Femur (tissue), 1 donor: ENCODE measurements at regions not wholly inside any gene's neighbourhood (a gene's known extent, or its start where the extent isn't known, plus 50 kb on each side); places are given as distances from the start of the nearest gene placed in this dataset.
A peak's percentile ranks its signal among the peaks of the same experiment; 100 is the strongest.
"Not testable (repeated sequence)": the region's sequence is repeated elsewhere in the genome, so short reads cannot be mapped to it uniquely, and the experiment has no call there.

Source experiments
- DNase-seq: peaks from one replicate; pipeline ENCODE4 v3.0.0-alpha.2; 2017

DNA sequence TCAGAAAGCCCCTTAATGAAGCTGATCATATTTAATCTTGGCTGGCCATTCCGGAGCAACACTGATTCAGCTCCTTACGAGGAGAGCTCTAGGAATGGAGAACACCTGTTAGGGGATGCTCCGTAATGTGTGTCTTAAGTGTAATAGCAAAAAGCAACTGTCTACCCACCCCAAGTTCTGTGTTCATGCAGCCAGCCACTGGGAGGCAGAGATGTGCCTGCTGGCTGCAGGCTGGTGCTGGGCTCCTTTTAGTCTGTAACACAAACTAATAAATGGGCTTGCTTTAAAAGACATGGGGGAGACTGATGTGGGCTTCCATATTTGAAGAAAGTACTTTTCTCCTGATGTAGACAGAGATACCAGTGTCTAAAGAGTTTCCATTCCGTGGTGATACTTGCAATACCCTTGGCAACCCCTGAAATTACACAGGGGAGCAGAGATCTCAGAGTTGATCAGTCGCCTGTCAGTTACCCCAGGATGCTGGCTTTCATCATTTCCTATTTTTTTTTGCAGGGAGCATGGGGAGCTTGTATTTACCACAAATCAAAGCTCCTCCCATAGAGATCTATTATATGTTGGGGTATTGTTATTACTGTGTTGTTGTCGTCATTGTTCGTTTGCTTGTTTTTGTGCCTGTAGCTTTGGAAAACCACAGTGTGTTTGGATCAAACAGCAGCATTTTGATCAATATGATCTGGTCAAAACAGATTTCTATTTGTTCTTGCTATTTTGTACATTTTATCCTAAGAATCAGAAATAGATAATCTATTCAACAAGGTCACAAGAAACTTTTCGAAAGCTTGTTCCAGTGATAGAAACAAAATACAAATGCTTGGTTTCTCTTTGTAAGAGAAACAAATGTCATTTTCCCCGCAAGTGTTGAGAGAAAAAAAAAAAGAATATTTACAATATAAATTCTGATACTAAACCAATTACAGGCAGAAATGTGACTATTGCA lies 65.8 kb downstream of the MTX3 start:
- DNase-seq: no peak

DNA sequence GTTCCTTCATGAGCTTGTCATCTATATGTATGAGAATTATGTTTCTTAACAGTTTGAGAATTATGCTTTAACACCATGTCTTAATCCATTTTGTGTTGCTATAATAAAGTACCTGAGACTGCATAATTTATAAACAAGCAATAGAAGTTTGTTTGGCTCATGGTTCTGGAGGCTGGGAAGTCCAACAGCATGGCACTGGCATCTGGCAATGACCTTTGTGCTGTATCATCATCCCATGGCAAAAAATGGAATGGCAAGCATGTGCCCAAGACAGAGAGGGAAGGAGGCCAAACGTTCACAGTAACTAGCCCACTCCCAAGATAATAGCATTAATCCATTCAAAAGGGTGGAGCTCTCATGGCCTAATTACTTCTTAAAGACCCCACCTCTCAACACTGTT lies 67.6 kb downstream of the MTX3 start:
- no peak for DNase-seq

DNA sequence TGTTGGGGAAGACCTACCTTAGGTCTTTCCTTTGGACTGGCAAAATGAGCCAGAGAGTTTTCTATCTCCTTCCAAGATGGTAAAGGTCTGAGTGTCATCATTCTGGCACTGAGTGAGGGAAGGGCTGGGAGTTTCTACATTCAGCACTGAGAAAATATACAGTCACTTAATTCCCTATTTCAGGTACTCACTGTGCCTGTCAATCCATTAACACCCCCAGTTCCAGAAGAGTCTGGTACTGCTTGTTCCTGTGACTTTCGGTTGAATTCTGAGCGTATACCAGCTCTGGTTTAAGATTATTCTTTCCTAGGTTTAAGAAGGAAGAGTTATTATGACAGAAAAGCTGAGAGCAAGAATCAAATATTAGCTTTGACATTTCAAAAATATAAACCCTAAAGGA lies 68.4 kb downstream of the MTX3 start:
- no peak for DNase-seq

DNA sequence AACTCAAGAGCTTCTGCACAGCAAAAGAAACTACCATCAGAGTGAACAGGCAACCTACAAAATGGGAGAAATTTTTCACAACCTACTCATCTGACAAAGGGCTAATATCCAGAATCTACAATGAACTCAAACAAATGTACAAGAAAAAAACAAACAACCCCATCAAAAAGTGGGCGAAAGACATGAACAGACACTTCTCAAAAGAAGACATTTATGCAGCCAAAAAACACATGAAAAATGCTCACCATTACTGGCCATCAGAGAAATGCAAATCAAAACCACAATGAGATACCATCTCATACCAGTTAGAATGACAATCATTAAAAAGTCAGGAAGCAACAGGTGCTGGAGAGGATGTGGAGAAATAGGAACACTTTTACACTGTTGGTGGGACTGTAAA lies 83.6 kb downstream of the MTX3 start:
- DNase-seq: not testable (repeated sequence)

DNA sequence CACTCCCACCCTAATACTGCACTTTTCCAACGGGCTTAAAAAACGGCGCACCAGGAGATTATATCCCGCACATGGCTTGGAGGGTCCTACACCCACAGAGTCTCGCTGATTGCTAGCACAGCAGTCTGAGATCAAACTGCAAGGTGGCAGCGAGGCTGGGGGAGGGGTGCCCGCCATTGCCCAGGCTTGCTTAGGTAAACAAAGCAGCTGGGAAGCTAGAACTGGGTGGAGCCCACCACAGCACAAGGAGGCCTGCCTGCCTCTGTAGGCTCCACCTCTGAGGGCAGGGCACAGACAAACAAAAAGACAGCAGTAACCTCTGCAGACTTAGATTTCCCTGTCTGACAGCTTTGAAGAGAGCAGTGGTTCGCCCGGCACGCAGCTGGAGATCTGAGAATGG lies 88.5 kb downstream of the MTX3 start:
- not testable (repeated sequence) for DNase-seq

DNA sequence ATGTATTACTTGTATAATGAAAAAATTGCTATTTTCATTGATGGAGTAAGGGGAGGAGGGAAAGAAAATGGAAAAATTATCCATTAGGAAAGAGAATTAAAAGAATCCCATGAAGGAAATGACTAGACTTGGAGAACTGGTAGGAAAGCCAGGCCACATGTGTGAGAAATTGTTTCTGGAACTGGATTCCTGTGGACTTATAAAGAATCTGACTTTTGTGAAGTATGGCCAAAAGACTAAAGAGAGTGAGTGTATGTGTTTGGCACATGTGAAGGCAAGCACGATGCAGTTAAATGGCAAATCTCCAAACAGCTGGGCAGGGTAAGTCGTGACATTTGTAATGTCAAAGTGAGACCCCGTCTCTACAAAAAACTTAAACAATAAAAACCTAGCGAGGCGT lies 89.4 kb downstream of the MTX3 start:
- no peak for DNase-seq

DNA sequence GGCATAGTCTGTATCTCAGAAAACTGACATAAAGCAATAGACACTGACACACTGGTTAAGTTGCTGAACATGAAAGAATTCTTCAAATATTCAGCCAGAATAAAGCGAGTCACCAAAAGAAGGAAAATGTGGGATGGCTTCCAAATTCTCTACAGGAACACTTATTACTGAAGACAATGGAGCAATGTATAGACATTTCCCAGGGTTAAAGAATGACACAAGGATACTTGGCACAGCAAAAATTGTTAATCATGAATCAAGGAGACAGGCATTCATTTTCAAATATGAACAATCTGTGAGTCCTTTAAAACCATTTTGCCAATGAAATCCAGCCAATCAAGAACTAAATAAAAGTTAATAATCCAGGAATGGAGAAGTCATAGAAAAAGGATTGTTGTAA lies 92.5 kb downstream of the MTX3 start:
- no peak for DNase-seq

DNA sequence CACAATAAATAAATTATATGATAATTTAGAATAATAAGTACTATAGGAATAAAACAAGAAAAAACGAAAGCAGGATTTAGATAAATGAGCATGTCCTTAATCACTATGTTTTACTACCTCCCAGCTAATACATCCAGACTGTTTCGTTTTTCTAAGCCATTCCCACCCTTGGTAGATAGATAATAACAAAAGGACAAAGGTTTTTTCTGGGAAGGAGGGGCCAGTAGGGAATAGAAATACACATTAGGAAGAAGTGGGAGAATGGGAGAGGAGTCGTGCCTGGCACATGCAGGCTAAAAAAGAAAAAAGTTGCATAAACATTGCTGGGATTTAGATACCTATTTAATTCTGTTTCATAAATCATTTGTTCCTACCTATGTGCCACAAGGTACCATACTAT lies 97.1 kb downstream of the MTX3 start:
- DNase-seq: no peak

GRCh38 chr5:79893485-79893884 lies 97.6 kb downstream of the MTX3 start:
- DNase-seq: no peak

- DNase-seq: no peak
Measured at GRCh38 chr5:79890930-79891249, 100.2 kb downstream of the MTX3 start.

GRCh38 chr5:79890119-79890929 lies 100.7 kb downstream of the MTX3 start:
- DNase-seq: no peak

- no peak for DNase-seq
Measured at GRCh38 chr5:79888643-79889042, 102.4 kb downstream of the MTX3 start.

DNA sequence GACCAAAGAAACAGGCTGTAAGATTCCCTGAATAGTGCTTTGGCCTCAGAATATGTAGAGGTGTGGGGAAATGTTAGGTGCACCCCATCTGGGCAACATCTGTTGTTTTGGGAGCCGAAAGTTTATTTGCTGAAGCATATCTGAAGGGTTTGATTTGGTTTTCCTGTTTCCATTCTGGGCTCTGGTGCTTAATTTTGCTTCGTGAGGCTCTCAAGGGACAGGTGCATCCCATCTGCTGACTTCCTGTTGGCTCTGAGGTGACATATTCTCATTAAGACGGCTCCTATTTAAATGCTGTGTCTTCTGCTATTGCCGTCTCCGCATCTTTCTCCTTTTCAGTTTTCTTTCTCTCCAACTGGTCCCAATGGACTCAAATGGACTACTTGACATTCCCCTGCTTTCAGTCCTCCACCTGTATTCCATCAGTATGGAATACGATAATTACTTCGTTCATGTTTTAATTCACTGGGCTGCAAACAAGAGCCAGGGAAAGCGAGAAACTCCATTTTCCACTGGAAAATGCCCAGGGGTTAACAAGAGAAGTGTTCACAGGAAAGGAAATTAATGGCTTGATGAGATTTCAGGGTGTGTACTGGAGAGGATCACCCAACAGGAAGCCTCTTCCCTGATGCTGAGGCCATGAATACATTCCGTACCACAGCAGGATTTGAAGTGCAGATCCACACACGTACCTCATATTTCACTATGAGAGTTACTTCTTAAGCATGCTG lies 104.0 kb downstream of the MTX3 start:
- DNase-seq: no peak

GRCh38 chr5:79886456-79886855 lies 104.6 kb downstream of the MTX3 start:
- DNase-seq: no peak

DNA sequence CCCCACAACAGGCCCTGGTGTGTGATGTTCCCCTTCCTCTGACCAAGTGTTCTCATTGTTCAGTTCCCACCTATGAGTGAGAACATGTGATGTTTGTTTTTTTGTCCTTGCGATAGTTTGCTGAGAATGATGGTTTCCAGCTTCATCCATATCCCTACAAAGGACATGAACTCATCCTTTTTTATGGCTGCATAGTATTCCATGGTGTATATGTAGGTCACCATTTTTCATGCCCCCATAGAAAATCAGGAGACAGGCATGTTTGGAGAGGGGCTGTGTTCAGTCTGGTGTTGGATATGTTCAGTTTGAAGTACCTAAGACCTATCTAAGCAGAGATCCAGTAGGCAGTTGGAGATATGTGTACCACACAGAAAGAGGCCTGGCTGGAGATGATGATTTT lies 111.2 kb downstream of the MTX3 start:
- not testable (repeated sequence) for DNase-seq

DNA sequence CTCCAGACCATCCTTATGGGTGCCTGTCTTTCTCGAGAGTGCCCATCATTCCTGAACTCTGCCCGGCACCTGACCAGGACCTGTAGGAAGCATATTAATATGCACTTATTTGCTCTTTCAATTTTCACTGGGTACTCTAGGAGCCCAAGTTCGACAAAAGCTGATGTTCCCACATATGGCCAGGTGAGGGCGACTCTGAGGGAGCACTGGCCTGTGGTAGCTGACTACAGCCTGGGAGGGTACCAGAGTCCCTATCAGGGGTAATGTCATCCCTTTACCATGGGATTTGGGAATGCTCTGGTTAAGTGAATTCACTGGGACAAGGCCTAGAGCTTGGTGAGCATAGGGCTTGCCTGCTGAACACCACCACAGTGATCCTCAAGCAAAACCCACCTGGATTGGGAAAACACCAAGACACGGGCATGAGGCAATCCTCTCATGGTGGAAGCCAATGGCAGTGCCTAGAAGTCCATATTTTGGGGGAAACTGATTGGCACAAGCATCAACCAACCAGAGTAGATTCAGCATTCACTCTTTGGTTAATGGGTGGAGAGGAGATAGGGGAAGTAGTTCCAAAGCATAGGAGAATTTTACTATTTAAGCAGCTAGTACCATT lies 112.2 kb downstream of the MTX3 start:
- DNase-seq: no peak

GRCh38 chr5:79878136-79878679 lies 112.9 kb downstream of the MTX3 start:
- no peak for DNase-seq

DNA sequence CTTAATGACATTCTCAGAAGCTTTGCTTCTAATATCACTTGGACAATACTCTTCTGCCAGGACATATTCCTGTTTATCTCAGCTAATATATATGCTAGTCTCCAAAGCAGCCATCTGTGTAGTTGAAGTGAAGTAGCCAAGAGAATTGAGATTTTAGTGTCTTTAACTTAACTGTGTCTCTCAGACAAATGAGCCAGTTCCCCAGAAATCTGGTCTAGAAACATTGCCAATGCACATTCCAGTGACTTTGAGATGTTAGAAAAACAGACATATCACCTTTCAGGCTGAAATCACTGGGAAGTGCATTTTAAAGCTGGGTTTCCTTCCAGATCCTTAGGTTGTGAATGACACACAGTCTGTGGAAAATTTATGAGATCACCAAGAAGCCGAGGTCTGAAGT lies 114.6 kb downstream of the MTX3 start:
- no peak for DNase-seq

DNA sequence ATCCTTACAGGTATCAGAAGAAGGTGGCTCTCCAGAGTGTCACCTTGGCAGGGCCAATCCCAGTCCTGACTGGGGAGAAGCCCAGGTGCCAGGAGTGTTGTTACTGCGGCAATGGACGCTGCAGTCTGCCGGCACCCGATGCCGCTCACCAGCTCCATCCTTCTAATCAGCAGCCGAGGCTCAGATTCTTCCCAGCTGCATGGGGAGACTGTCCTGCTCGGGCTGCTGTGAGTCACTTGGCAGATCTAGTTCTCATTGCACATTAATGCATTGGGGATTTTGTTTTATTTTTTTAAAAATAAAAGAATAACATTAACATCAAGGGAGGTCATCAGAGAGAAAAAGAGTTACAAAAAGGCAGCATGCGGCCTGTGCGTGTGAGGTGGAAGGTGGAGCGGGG lies 115.8 kb downstream of the MTX3 start:
- DNase-seq: no peak

- peak; percentile 72 for DNase-seq
Measured at GRCh38 chr5:79873187-79873586, 117.9 kb downstream of the MTX3 start.

DNA sequence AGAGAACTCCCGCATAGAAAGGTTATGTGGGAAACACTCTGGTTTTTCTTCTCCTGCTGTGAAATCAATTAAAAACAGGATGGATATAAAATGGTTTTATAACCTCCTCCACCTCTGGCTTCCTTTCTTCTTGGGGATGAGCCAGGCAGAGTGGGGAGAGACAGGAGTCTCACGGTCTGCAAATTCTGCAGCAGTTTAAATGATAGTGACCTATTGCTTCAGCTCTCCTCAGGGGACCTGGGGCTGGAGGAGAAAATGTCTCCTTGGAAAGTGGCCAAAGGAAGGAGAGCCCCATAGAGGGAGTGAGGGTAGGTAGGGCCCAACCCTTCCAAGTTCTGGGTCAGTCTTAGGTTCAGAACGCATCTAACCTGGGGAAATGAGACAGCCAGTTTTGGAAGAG lies 118.8 kb downstream of the MTX3 start:
- peak; percentile 74 for DNase-seq

GRCh38 chr5:79871364-79872120 lies 119.5 kb downstream of the MTX3 start:
- DNase-seq: no peak
